Medulla oblongata (tissue), 1 donor: ENCODE measurements at regions not wholly inside any gene's neighbourhood (a gene's known extent, or its start where the extent isn't known, plus 50 kb on each side); places are given as distances from the start of the nearest gene placed in this dataset.

ENCODE experiments used
- DNase-seq: peaks from one replicate; pipeline ENCODE4 v3.0.0-alpha.2; 2015; ENCODE audit errors: extremely low spot score

- DNase-seq = no peak
These were observed 163.3 kb upstream of the NABP1 start for GRCh38 chr2:191514613-191515012.

- DNase-seq = no peak
These were observed 162.4 kb upstream of the NABP1 start for GRCh38 chr2:191515551-191515950.

GRCh38 chr2:191516260-191516659 is 161.7 kb upstream of the NABP1 start:
- DNase-seq = no peak

- DNase-seq = peak; percentile 67
These were observed 156.2 kb upstream of the NABP1 start for GRCh38 chr2:191521608-191522208.

GRCh38 chr2:191522478-191523120 is 155.3 kb upstream of the NABP1 start:
- DNase-seq = no peak

- DNase-seq = no peak
These were observed 151.8 kb upstream of the NABP1 start for GRCh38 chr2:191526091-191526490.

GRCh38 chr2:191526536-191526935 is 151.4 kb upstream of the NABP1 start:
- DNase-seq = no peak

- no peak for DNase-seq
These were observed 150.9 kb upstream of the NABP1 start for GRCh38 chr2:191526953-191527556.

- DNase-seq = no peak
These were observed 147.3 kb upstream of the NABP1 start for GRCh38 chr2:191530618-191531017.

GRCh38 chr2:191533693-191534180 is 144.2 kb upstream of the NABP1 start:
- no peak for DNase-seq

GRCh38 chr2:191537921-191538320 is 140.0 kb upstream of the NABP1 start:
- no peak for DNase-seq

GRCh38 chr2:191538334-191538903 is 139.5 kb upstream of the NABP1 start:
- no peak for DNase-seq

- no peak for DNase-seq
These were observed 138.9 kb upstream of the NABP1 start for GRCh38 chr2:191539068-191539467.

GRCh38 chr2:191540681-191541080 is 137.3 kb upstream of the NABP1 start:
- no peak for DNase-seq

GRCh38 chr2:191543708-191544107 is 134.2 kb upstream of the NABP1 start:
- no peak for DNase-seq

GRCh38 chr2:191544461-191545062 is 133.4 kb upstream of the NABP1 start:
- DNase-seq = no peak

GRCh38 chr2:191545361-191545760 is 132.6 kb upstream of the NABP1 start:
- no peak for DNase-seq

- no peak for DNase-seq
These were observed 125.9 kb upstream of the NABP1 start for GRCh38 chr2:191552066-191552465.

GRCh38 chr2:191554240-191554639 is 123.7 kb upstream of the NABP1 start:
- DNase-seq = no peak

GRCh38 chr2:191555092-191555742 is 122.7 kb upstream of the NABP1 start:
- peak; percentile 96 for DNase-seq

- no peak for DNase-seq
These were observed 121.5 kb upstream of the NABP1 start for GRCh38 chr2:191556463-191556862.

- no peak for DNase-seq
These were observed 120.1 kb upstream of the NABP1 start for GRCh38 chr2:191557841-191558240.
